Lower lobe of right lung (tissue), 2 donors: ENCODE measurements at regions not wholly inside any gene's neighbourhood (a gene's known extent, or its start where the extent isn't known, plus 50 kb on each side); places are given as distances from the start of the nearest gene placed in this dataset.

Source experiments
- ATAC-seq, 2 donors: fragments of 200-7000 bp; cut with Tn5 transposase; one replicate each; pipeline ENCODE4 v1.9.1; 2020 to 2022; ENCODE audit warnings: mild to moderate bottlenecking in 2 of 2, moderate library complexity in 2 of 2
- DNase-seq: peaks from one replicate; pipeline ENCODE4 v3.0.0-alpha.2; 2020
- H3K27ac ChIP-seq: fragments of 200-600 bp; one replicate; pipeline ENCODE4 v1.8.0; 2022
- H3K27me3 ChIP-seq: fragments of 200-600 bp; one replicate; pipeline ENCODE4 v1.8.0; 2022; ENCODE audit warnings: low read depth
- H3K36me3 ChIP-seq: fragments of 200-600 bp; one replicate; pipeline ENCODE4 v1.8.0; 2022; ENCODE audit warnings: mild to moderate bottlenecking
- H3K4me1 ChIP-seq: fragments of 200-600 bp; one replicate; pipeline ENCODE4 v1.8.0; 2022
- H3K4me3 ChIP-seq: fragments of 200-600 bp; one replicate; pipeline ENCODE4 v1.8.0; 2022; ENCODE audit warnings: mild to moderate bottlenecking
- H3K9me3 ChIP-seq: fragments of 200-600 bp; one replicate; pipeline ENCODE4 v1.8.0; 2022
- CTCF ChIP-seq: fragments of 200-600 bp; IDR thresholded peaks from one replicate; pipeline ENCODE4 v1.8.0; 2022; ENCODE audit warnings: antibody characterized with exemption, mild to moderate bottlenecking
- intact Hi-C: fragments of 100-400 bp; cut with DNase I; formaldehyde crosslinking; loops from one replicate; pipeline ENCODE4 v1.11.0; 2022
- donor health status: DM: no; HTN: yes; CAD: no; lungs with severe emphysema.

GRCh38 chr7:26593393-26593792 lies 271.0 kb downstream of the SKAP2 start:
- Histone ChIP-seq H3K9me3 (no peaks in the 10 kb centered on the region), H3K27ac (no peak overlapping the region), H3K27me3 (no peaks in the 10 kb centered on the region), H3K4me3 (no peak overlapping the region), H3K36me3 (no peaks in the 10 kb centered on the region), H3K4me1 (peaks cover 7% of the 10 kb centered on the region)
- DNase-seq (no peak), ATAC-seq (no peak)
- no peak for TF ChIP-seq CTCF
- intact Hi-C loops = no loop called here

- DNase-seq (no peak), ATAC-seq (no peak)
- H3K9me3 ChIP-seq = no peaks in the 10 kb centered on the region
- H3K27ac ChIP-seq = no peak overlapping the region
- H3K4me3 ChIP-seq = no peak overlapping the region
- peaks cover 7% of the 10 kb centered on the region for H3K4me1 ChIP-seq
- H3K27me3 ChIP-seq = no peaks in the 10 kb centered on the region
- no peaks in the 10 kb centered on the region for H3K36me3 ChIP-seq
- TF ChIP-seq CTCF = no peak
- intact Hi-C loops = no loop called here
These were observed 270.5 kb downstream of the SKAP2 start for GRCh38 chr7:26593896-26594295.

GRCh38 chr7:26594553-26594952 lies 269.8 kb downstream of the SKAP2 start:
- H3K36me3 ChIP-seq = no peaks in the 10 kb centered on the region
- no peaks in the 10 kb centered on the region for H3K9me3 ChIP-seq
- intact Hi-C loops = no loop called here
- no peaks in the 10 kb centered on the region for H3K27me3 ChIP-seq
- ATAC-seq (no peak), DNase-seq (no peak)
- no peak for TF ChIP-seq CTCF
- H3K27ac ChIP-seq = no peak overlapping the region
- H3K4me3 ChIP-seq = no peak overlapping the region
- peaks cover 7% of the 10 kb centered on the region for H3K4me1 ChIP-seq

GRCh38 chr7:26598867-26599266 lies 265.5 kb downstream of the SKAP2 start:
- no peak for TF ChIP-seq CTCF
- Histone ChIP-seq H3K4me3 (no peak overlapping the region), H3K9me3 (no peaks in the 10 kb centered on the region), H3K36me3 (no peaks in the 10 kb centered on the region), H3K4me1 (no peaks in the 10 kb centered on the region), H3K27ac (no peak overlapping the region), H3K27me3 (no peaks in the 10 kb centered on the region)
- intact Hi-C loops = no loop called here
- DNase-seq (no peak), ATAC-seq (no peak)

GRCh38 chr7:26599982-26600381 lies 264.4 kb downstream of the SKAP2 start:
- Histone ChIP-seq H3K4me3 (no peak overlapping the region), H3K27me3 (no peaks in the 10 kb centered on the region), H3K4me1 (no peaks in the 10 kb centered on the region), H3K36me3 (no peaks in the 10 kb centered on the region), H3K9me3 (no peaks in the 10 kb centered on the region), H3K27ac (no peak overlapping the region)
- ATAC-seq (no peak), DNase-seq (no peak)
- TF ChIP-seq CTCF = no peak
- intact Hi-C loops = no loop called here

GRCh38 chr7:26600411-26600810 lies 264.0 kb downstream of the SKAP2 start:
- Histone ChIP-seq H3K27me3 (no peaks in the 10 kb centered on the region), H3K4me3 (no peak overlapping the region), H3K9me3 (no peaks in the 10 kb centered on the region), H3K27ac (no peak overlapping the region), H3K36me3 (no peaks in the 10 kb centered on the region), H3K4me1 (no peaks in the 10 kb centered on the region)
- TF ChIP-seq CTCF = no peak
- no peak for DNase-seq
- no peak for ATAC-seq
- intact Hi-C loops = no loop called here
